Peyer's patch (tissue), 4 donors: ENCODE measurements at regions not wholly inside any gene's neighbourhood (a gene's known extent, or its start where the extent isn't known, plus 50 kb on each side); places are given as distances from the start of the nearest gene placed in this dataset.

Experiments
- POLR2A ChIP-seq, 2 donors: fragments of 450-650 bp; IDR thresholded peaks; one replicate each; pipeline ENCODE4 v1.5.1; 2017; ENCODE audit warnings: antibody characterized with exemption in 2 of 2, mild to moderate bottlenecking in 2 of 2, moderate library complexity in 2 of 2
- TF ChIP-seq, protein P1 (sequence below), 6 experiments: fragments of 450-650 bp in 4 of 6; fragments of 200-600 bp in 2 of 6; sonication (generic) in 1 of 6; IDR thresholded peaks; one replicate each; pipeline ENCODE4 v1.5.1; 2017 to 2019; ENCODE audit warnings: antibody characterized with exemption in 6 of 6, mild to moderate bottlenecking in 3 of 6, moderate library complexity in 1 of 6

DNA sequence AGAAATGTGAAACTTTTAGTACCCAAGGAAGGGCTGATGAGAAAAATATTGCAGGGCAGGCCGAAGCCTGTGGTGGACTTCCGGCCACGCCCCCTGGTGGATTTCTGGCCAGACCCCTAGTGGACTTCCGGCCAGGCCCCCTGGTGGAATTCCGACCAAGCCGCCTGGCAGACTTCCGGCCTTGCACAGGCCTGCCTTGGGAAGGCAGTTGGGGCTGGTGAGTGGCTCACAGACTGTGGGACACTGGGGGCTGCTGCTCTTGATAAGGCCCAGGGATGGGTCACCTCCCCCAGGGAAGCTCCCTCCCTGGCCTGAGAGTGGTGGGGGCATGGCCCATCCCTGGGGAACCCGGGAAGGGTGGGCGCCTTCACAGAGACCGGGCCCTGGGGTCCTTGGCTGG, 116.4 kb upstream of the MKI67 start:
- TF ChIP-seq, protein P1, sequence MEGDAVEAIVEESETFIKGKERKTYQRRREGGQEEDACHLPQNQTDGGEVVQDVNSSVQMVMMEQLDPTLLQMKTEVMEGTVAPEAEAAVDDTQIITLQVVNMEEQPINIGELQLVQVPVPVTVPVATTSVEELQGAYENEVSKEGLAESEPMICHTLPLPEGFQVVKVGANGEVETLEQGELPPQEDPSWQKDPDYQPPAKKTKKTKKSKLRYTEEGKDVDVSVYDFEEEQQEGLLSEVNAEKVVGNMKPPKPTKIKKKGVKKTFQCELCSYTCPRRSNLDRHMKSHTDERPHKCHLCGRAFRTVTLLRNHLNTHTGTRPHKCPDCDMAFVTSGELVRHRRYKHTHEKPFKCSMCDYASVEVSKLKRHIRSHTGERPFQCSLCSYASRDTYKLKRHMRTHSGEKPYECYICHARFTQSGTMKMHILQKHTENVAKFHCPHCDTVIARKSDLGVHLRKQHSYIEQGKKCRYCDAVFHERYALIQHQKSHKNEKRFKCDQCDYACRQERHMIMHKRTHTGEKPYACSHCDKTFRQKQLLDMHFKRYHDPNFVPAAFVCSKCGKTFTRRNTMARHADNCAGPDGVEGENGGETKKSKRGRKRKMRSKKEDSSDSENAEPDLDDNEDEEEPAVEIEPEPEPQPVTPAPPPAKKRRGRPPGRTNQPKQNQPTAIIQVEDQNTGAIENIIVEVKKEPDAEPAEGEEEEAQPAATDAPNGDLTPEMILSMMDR (IDR thresholded peaks at IDR 0.05) = no peak
- no peak for TF ChIP-seq POLR2A (IDR thresholded peaks at IDR 0.05)
